Cerebellar cortex (tissue), 1 donor: ENCODE measurements at regions not wholly inside any gene's neighbourhood (a gene's known extent, or its start where the extent isn't known, plus 50 kb on each side); places are given as distances from the start of the nearest gene placed in this dataset.

Source experiments
- DNase-seq: peaks from one replicate; pipeline ENCODE4 v3.0.0-alpha.2; 2015; ENCODE audit warnings: low spot score

GRCh38 chr5:135204151-135204600 is 170.1 kb upstream of the PITX1 start:
- DNase-seq: no peak

DNA sequence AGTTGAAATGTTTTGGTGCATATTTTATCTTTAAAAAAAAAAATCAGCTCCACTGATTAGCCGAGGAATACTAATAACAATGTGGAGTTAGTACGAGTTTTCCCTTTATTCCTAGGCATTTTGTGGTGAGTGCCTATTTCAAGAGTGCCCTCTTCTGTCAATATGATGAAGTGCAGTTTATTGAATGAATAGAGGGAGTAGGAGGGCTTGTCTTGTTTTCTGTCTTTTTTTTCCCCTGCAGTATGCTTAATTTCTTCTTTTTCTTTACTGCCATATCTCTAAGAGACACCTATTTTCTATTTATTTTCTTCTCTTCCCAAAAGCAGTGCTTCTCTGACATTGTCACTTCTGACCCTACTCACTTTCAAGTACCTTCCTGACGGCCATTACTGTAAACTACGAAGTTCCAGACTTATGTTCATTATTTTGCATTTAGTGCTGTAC is 169.6 kb upstream of the PITX1 start:
- no peak for DNase-seq

DNA sequence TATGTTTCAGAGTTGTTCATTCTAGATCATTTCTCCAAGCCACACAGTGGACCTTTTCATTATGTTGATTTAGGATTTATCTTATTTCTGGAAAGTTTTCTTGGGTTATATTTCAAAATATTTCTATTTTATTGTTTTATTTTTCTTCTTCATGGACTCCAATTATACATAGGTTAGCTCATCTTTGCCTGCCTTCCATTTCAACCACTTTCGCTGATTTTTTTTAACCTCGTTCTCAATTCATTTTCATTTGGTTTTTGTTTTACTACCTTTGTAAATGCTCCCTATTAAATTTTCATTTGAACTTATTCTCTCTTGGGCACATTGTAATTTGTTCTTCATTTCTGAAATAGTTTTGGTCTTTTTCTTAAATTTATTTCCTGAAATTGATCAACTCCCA is 169.0 kb upstream of the PITX1 start:
- no peak for DNase-seq

DNA sequence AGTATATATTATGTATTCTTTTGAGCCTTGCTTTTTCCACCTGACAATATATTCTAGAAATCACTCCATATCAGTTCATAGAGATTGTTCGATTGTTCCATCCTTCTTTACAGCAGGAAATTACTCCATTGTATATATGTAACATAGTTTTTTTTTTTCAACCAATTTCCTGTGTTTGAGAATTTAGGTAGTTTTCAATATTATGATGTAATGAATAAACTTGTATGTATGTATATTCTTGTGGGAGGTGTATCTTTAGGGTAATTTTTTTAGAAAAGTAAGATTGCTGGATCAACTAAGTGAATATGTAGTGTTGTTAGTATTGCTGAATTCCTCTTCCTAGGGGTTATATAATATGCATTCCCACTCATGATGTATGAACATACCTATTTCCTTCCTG is 165.9 kb upstream of the PITX1 start:
- no peak for DNase-seq

GRCh38 chr5:135196483-135196882 is 162.5 kb upstream of the PITX1 start:
- DNase-seq: no peak

GRCh38 chr5:135195270-135195608 is 161.2 kb upstream of the PITX1 start:
- DNase-seq: no peak

- no peak for DNase-seq
Observed at GRCh38 chr5:135194573-135195269, 160.7 kb upstream of the PITX1 start.

- DNase-seq: no peak
Observed at GRCh38 chr5:135194126-135194488, 160.1 kb upstream of the PITX1 start.

- no peak for DNase-seq
Observed at GRCh38 chr5:135193213-135194125, 159.4 kb upstream of the PITX1 start.

- no peak for DNase-seq
Observed at GRCh38 chr5:135192351-135192750, 158.3 kb upstream of the PITX1 start.

GRCh38 chr5:135191084-135191826 is 157.2 kb upstream of the PITX1 start:
- DNase-seq: peak; percentile 71

DNA sequence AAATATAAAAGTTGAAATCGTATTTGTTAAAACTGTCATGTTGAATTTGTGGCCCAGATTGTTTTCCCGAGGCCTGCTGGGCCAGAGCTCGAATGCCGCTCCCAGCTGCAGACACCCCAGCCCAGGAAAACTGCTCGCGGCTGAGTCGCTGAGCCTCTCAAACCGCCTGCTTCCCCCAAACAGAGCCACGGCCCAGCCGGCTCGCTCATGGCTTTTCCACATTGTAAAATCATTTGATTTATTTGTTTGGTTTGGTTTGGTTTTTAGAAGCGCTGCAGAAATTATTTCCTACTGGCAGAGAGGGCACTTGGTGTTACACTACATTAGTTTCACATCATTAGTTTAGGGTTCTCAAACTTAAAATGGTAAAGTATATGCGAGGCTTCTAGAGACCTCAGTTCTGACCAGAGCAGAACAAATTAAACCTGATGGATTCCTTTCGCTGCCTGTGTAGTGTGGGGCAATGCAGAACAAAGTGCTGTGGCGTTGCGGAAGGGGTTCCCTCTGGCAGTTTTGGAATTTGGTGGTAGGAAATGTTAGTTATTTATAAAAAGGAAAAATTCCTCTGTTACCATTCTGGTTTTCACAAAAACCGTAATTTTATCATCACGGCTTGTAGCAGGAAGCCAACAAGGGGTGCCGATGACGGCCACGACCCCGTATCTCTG is 156.5 kb upstream of the PITX1 start:
- DNase-seq: no peak

DNA sequence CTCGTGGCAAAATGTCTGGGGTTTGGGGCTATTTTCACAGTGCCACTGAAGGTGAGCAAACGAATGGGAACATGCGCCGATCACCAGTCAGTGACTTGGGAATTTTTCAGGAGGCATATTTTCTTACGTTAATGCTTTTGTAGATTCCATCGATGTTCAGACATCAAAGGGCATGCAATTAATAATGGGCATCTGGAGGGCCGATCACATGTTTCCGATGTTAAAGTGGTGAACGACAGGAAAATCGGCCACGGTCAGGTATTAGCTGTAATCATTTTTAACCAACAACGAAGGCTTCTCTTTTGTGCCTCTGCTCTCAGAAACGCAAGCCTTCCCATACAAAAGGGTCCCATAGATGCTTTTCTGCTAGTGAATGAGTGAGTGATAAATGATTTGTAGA is 155.0 kb upstream of the PITX1 start:
- DNase-seq: no peak

DNA sequence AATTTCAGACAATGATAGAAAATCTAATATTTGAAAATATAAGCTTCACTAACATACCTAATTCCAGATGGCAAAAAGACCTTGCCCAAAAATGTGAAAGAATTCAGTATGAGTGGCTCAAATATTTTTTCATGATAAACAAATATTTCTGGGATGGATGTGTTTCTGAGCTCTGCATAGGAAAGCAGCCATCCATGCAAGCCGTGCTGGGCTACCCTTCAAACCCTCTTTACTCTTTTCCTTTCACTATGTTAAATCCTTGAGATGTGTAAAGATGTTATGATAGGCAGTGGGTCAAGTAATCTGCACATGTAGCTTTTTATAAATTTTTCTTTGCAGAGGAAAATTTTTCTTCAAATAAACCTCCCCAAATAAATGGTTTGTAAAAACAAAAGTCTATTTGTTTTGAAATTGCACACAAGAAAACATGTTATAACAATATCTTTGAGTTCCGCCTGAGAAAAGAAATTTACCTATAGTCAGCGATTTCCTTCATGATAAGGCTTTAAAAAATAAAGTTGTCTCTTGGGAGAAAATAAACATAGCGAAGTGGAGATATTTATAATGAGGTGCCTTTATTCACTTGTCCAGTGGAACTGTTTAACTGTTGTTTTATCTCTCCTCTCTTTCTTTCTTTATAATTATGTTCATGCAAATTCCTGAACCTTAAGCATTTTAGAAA is 154.3 kb upstream of the PITX1 start:
- no peak for DNase-seq

DNA sequence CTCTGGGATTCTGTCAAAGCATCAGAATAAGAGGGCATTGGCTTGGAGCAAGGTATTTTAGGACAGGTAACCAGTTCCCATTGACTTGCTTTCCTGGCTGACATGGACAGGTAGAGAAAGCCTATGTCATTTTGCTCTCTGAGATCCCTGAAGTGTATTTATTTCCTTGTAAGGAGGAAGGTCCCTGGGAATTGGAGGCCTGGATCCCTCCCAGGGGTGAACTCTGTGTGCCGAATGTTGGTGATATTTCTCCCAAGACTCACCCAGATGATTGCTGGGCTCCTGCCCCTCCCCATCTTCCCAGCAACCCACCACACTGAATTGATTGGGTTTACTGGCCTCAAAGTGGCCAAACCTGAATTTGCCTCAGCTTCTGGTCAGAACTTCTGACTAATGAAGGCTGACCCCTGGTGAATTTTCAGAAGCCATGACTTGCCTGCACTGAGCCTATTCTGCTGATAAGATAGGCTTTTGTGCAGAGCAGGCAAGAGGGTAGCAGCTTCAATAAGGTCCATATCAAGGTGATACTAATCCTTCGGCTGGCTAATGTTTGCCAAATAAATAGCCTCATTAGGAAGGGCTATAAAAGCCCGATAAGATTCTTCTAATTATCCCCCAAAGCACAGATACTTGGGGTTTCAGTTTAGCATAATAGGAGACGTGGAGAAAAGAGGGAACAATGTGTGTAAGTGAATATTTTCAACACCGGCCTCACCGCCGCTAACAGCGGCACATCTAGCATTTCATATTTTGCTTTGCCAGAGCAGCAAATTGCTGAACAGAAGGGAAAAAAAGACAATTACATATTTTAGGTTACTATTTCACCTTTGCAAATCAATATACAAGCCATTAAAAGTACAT is 152.9 kb upstream of the PITX1 start:
- no peak for DNase-seq

DNA sequence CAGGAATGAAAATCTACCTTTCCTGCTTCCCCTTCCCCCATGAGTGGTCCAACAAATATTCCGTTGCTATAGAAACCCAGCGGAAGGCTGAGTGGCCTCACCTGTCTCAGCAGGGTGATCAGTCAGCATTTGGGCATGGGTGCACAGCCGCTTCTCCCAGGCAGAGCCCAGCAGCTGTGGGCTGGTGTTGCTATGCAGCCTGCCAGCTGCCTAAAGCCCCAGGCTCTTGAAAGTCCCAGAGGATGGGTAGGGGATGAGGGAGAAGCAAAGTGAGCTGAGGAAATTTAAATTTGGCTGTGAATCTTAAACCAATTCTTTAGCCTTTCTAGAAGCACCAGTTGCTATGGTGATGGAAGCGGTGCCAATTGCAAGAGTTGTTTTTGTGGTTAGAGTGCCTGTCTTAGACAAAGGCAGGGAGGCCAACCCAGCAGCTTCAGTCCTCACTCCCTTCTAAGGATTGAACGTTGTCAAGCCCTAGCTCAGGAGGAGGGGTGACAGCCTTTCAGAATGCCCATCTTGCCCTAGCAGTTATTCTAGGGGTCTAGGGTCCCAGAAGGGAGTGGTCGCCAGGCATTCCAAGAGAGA is 151.5 kb upstream of the PITX1 start:
- no peak for DNase-seq

DNA sequence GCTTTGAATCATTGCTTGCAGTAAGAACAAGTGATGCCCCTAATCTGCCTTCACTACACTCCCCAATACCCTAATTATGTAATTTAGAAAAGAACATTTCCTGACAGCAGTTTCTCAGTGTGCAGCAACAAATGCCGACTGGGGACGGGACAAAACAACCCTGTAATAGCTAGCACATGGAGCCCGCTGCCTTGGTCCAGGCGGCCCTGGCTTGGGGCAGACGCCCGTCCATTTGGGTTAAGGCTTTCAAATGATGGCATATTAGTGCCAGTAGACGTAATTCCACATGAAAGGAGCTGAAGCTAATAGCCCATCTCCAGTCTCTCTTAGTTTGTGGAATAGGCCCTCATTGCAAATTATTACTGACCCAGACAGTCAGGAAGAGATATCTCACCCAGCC is 150.6 kb upstream of the PITX1 start:
- DNase-seq: no peak

DNA sequence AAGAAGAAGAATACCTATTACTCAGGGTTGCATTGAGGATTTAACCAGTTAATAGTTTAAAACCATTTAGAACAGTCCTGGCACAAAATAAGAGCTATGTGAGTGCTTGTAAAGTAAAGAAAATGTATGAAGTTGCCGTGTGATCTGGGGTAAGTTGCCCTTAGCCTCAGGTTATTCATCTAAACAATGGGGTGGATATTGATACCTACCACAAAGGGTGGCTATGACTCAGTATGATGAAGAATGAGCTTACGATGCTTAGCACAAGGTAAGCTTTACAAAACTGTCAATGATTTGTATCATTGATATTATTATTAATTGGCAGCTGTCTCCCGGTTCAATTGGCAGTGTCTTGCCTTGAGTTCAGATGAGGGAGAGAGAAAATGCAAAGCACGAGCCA is 149.4 kb upstream of the PITX1 start:
- no peak for DNase-seq

DNA sequence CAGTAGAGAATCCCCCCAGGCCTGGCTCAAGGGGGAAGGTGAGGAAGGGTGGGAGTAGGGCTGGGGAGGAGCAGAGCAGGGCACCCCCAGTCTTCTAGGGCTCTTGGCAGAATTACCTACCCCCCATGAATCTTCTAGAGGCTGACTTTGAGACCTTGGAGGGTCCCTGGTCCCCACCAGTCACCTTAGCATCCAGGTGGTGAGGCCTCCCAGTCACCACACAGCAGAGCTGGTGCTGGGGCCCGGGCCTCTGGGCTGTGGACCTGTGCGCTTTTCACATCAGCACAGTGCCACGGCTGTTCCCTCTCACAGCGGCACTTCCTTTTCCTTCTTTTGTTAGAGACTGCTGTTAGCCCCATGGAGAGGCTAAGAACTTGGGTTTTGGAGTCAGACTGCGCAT is 148.6 kb upstream of the PITX1 start:
- DNase-seq: no peak

DNA sequence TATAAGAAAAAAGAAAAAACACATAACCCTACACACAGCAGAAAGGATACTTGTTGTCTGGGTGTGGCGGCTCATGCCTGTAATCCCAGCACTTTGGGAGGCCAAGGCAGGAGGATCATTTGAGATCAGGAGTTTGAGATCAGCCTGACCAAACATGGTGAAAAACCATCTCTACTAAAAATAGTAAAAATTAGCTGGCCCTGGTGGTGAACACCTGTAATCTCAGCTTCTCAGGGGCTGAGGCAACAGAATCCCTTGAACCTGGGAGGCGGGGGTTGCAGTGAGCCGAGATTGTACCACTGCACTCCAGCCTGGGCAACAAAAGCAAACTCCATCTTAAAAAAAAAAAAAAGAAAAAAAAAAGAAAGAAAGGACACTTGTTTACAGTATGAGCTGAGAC is 147.6 kb upstream of the PITX1 start:
- DNase-seq: no peak
